ENCODE measurements at regions not wholly inside any gene's neighbourhood (a gene's known extent, or its start where the extent isn't known, plus 50 kb on each side); places are given as distances from the start of the nearest gene placed in this dataset.

DNA sequence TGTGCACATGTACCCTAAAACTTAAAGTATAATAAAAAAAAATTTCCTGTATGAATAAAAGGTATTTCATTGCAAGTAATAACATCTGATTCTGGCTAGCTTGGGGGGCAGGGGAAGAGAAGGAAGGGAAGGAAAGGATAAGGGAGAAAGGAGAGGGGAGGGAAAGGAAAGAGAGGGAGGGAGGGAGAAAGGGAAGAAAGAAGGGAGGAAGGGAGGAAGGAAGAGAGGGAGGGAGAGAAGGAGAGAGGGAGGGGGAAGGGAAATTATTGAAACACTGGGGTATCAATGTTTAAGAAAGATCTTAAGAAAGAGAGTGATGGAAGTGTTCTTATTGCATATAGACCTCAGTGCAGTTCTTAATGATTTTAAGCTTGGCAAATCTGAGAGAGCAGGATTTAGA is 129.8 kb upstream of the ZNF366 start:
- TF ChIP-seq EZH2phosphoT487 (IDR thresholded peaks at IDR 0.05; ENCODE audit: unreplicated experiment) (no peak), CTCF (conservative IDR thresholded peaks at IDR 0.05; ENCODE audit: low read depth in 2 of 2) (no peak), ZNF331 (CRISPR knock-in tag; IDR thresholded peaks at IDR 0.05; ENCODE audit: low read depth) (no peak), POLR2AphosphoS5 (IDR thresholded peaks at IDR 0.05; ENCODE audit: low read depth) (no peak), EZH2 (IDR thresholded peaks at IDR 0.05; ENCODE audit: low read depth, unreplicated experiment) (no peak), JUNB (IDR thresholded peaks at IDR 0.05; ENCODE audit: unreplicated experiment) (no peak), ZNF114 (CRISPR knock-in tag; IDR thresholded peaks at IDR 0.05) (no peak), CREB1 (CRISPR knock-in tag; IDR thresholded peaks at IDR 0.05; ENCODE audit: low read depth) (no peak), ETS1 (IDR thresholded peaks at IDR 0.05) (no peak)
- TF ChIP-seq, protein P1, sequence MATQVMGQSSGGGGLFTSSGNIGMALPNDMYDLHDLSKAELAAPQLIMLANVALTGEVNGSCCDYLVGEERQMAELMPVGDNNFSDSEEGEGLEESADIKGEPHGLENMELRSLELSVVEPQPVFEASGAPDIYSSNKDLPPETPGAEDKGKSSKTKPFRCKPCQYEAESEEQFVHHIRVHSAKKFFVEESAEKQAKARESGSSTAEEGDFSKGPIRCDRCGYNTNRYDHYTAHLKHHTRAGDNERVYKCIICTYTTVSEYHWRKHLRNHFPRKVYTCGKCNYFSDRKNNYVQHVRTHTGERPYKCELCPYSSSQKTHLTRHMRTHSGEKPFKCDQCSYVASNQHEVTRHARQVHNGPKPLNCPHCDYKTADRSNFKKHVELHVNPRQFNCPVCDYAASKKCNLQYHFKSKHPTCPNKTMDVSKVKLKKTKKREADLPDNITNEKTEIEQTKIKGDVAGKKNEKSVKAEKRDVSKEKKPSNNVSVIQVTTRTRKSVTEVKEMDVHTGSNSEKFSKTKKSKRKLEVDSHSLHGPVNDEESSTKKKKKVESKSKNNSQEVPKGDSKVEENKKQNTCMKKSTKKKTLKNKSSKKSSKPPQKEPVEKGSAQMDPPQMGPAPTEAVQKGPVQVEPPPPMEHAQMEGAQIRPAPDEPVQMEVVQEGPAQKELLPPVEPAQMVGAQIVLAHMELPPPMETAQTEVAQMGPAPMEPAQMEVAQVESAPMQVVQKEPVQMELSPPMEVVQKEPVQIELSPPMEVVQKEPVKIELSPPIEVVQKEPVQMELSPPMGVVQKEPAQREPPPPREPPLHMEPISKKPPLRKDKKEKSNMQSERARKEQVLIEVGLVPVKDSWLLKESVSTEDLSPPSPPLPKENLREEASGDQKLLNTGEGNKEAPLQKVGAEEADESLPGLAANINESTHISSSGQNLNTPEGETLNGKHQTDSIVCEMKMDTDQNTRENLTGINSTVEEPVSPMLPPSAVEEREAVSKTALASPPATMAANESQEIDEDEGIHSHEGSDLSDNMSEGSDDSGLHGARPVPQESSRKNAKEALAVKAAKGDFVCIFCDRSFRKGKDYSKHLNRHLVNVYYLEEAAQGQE (IDR thresholded peaks at IDR 0.05; ENCODE audit: unreplicated experiment): no peak
